K562 (cell line): ENCODE measurements at regions not wholly inside any gene's neighbourhood (a gene's known extent, or its start where the extent isn't known, plus 50 kb on each side); places are given as distances from the start of the nearest gene placed in this dataset.

Source experiments
- CBX1 ChIP-seq: sonication (generic); IDR thresholded peaks from 2 replicates; pipeline ENCODE4 v1.6.1; 2016; ENCODE audit warnings: antibody characterized with exemption, low read depth, mild to moderate bottlenecking
- E2F4 ChIP-seq: sonication (generic); formaldehyde crosslinking; IDR thresholded peaks from 2 replicates; pipeline ENCODE4 v1.8.0; 2022; ENCODE audit warnings: mild to moderate bottlenecking, low read depth, missing genetic modification reagents
- E2F6 ChIP-seq, 2 experiments: IDR thresholded peaks; 2 replicates each; pipeline ENCODE4 v1.6.1; 2011; ENCODE audit warnings: borderline replicate concordance in 1 of 2, control low read depth in 1 of 2, low read depth in 1 of 2, low read length in 1 of 2, mild to moderate bottlenecking in 1 of 2, mixed read lengths in 1 of 2, moderate library complexity in 1 of 2; ENCODE audit not compliant: insufficient read depth in 1 of 2, insufficient read length in 1 of 2, poor library complexity in 1 of 2, severe bottlenecking in 1 of 2; ENCODE audit errors: extremely low read depth in 1 of 2
- ELK3 ChIP-seq: fragments of 450-650 bp; formaldehyde crosslinking; IDR thresholded peaks from 2 replicates; pipeline ENCODE4 v1.4.0; 2020; ENCODE audit warnings: mild to moderate bottlenecking
- EZH2 ChIP-seq: IDR thresholded peaks from 2 replicates; pipeline ENCODE4 v1.6.1; 2012; ENCODE audit warnings: low read depth, mild to moderate bottlenecking, inconsistent platforms, low read length, borderline replicate concordance
- FOXA1 ChIP-seq: fragments of 450-650 bp; IDR thresholded peaks from 2 replicates; pipeline ENCODE4 v1.6.1; 2016; ENCODE audit warnings: mild to moderate bottlenecking, borderline replicate concordance
- FOXJ3 ChIP-seq: sonication (generic); formaldehyde crosslinking; IDR thresholded peaks from 2 replicates; pipeline ENCODE4 v1.4.0; 2020; ENCODE audit warnings: mild to moderate bottlenecking, missing genetic modification reagents
- MBD1 ChIP-seq: fragments of 250-450 bp; sonication (Bioruptor Pico); IDR thresholded peaks from 2 replicates; pipeline ENCODE4 v1.8.0; 2022; ENCODE audit warnings: inconsistent platforms
- MYNN ChIP-seq, 2 experiments: sonication (generic); formaldehyde crosslinking in 1 of 2; IDR thresholded peaks; 2 replicates each; pipeline versions ENCODE4 v1.5.0 to v1.6.1; 2016 to 2020; ENCODE audit warnings: antibody characterized with exemption in 1 of 2, missing genetic modification reagents in 1 of 2
- NR2C1 ChIP-seq, 2 experiments: fragments of 450-650 bp; IDR thresholded peaks; 2 replicates each; pipeline ENCODE4 v1.6.1; 2017; ENCODE audit warnings: mild to moderate bottlenecking in 2 of 2, antibody characterized with exemption in 1 of 2, inconsistent platforms in 1 of 2, missing compliant biosample characterization in 1 of 2, missing genetic modification characterization in 1 of 2
- SOX6 ChIP-seq: fragments of 450-650 bp; IDR thresholded peaks from 2 replicates; pipeline ENCODE4 v1.6.1; 2014; ENCODE audit warnings: mild to moderate bottlenecking
- SREBF2 ChIP-seq: sonication (generic); formaldehyde crosslinking; IDR thresholded peaks from 2 replicates; pipeline ENCODE4 v1.4.0; 2020; ENCODE audit warnings: mild to moderate bottlenecking, missing genetic modification reagents
- SUPT5H ChIP-seq: fragments of 450-650 bp; IDR thresholded peaks from 2 replicates; pipeline ENCODE4 v1.6.1; 2016
- TEAD2 ChIP-seq: fragments of 450-650 bp; IDR thresholded peaks from 2 replicates; pipeline ENCODE4 v1.6.1; 2016; ENCODE audit warnings: missing genetic modification characterization, control low read depth, missing compliant biosample characterization
- TGIF2 ChIP-seq: sonication (generic); formaldehyde crosslinking; IDR thresholded peaks from 2 replicates; pipeline ENCODE4 v1.8.1; 2022; ENCODE audit warnings: mild to moderate bottlenecking, missing genetic modification reagents, moderate library complexity
- UBTF ChIP-seq, 2 experiments: IDR thresholded peaks; 2 replicates each; pipeline ENCODE4 v1.6.1; 2012; ENCODE audit warnings: improper control_type of control experiment in 2 of 2, low read depth in 2 of 2, low read length in 2 of 2, borderline replicate concordance in 1 of 2
- ZNF79 ChIP-seq: fragments of 250-450 bp; sonication (Bioruptor Pico); IDR thresholded peaks from 2 replicates; pipeline ENCODE4 v1.4.0; 2020; ENCODE audit warnings: low read depth, mild to moderate bottlenecking, moderate library complexity

- TF ChIP-seq SUPT5H: no peak
- TF ChIP-seq SOX6: peak; percentile 64
- no peak for TF ChIP-seq ELK3
- TF ChIP-seq EZH2: no peak
- TF ChIP-seq ZNF79: no peak
- TF ChIP-seq CBX1: no peak
- no peak for TF ChIP-seq UBTF (IDR thresholded peaks at IDR 0.05; ENCODE audit: borderline replicate concordance in 1 of 2, low read depth in 2 of 2, low read length in 2 of 2)
- no peak for TF ChIP-seq FOXA1
- no peak for TF ChIP-seq E2F6 (IDR thresholded peaks at IDR 0.05; ENCODE audit: borderline replicate concordance in 1 of 2, extremely low read depth in 1 of 2, insufficient read depth in 1 of 2, insufficient read length in 1 of 2, low read depth in 1 of 2, low read length in 1 of 2, poor library complexity in 1 of 2, severe bottlenecking in 1 of 2)
- no peak for TF ChIP-seq TEAD2 (tag)
- no peak for TF ChIP-seq MBD1 (CRISPR knock-in tag)
- TF ChIP-seq E2F4 (CRISPR knock-in tag): no peak
- no peak for TF ChIP-seq FOXJ3 (CRISPR knock-in tag)
- no peak for TF ChIP-seq TGIF2 (CRISPR knock-in tag)
- TF ChIP-seq MYNN (IDR thresholded peaks at IDR 0.05): peak; percentile 30; the same call in 1 of the 2 replicates
- TF ChIP-seq MYNN (CRISPR knock-in tag; IDR thresholded peaks at IDR 0.05): no peak
- TF ChIP-seq SREBF2 (CRISPR knock-in tag): no peak
- peak; percentile 72 for TF ChIP-seq NR2C1 (IDR thresholded peaks at IDR 0.05)
- peak; percentile 86 for TF ChIP-seq NR2C1 (tag; IDR thresholded peaks at IDR 0.05)
These were observed 260.2 kb upstream of the TRIB2 start (continued) for GRCh38 chr2:12456293-12457106.
